A549 (cell line): ENCODE measurements at regions not wholly inside any gene's neighbourhood (a gene's known extent, or its start where the extent isn't known, plus 50 kb on each side); places are given as distances from the start of the nearest gene placed in this dataset.

Experiments used
- ATAC-seq, 2 experiments: fragments of 200-7000 bp in 1 of 2; fragments of >200 bp in 1 of 2; cut with Nextera tagmentation in 1 of 2; cut with Tn5 transposase in 1 of 2; 3 replicates each; pipeline versions ENCODE4 v1.8.0 to v1.9.1; 2018 to 2020; ENCODE audit warnings: mild to moderate bottlenecking in 1 of 2, moderate library complexity in 1 of 2
- CTCF ChIA-PET: fragments of 300-600 bp; sonication (Branson Sonifier 250); formaldehyde crosslinking; extraction: SDS; loops from one replicate; lab custom pipeline; 2021; ENCODE audit warnings: antibody characterized with exemption, inconsistent platforms; lab: Yijun Ruan, JAX
- POLR2A ChIA-PET: fragments of 350-600 bp; formaldehyde crosslinking; extraction: SDS; loops from one replicate; lab custom pipeline; 2021; ENCODE audit warnings: antibody characterized with exemption, inconsistent platforms; lab: Yijun Ruan, JAX
- DNase-seq, 2 experiments: peaks; one replicate each; pipeline versions ENCODE4 v3.0.0 to v3.0.0-alpha.2; 2011 to 2016; ENCODE audit warnings: low read depth in 1 of 2, low spot score in 1 of 2
- FAIRE-seq: peaks from 2 replicates; lab custom pipeline; 2011; peaks lifted over from hg19 to GRCh38; lab: Jason Lieb, UNC
- H3K27ac ChIP-seq, 2 experiments: fragments of >200 bp; sonication (Bioruptor Twin); formaldehyde crosslinking; 3 replicates each; pipeline ENCODE4 v1.5.1; 2016 to 2017
- H3K4me1 ChIP-seq: fragments of >200 bp; sonication (Bioruptor Twin); formaldehyde crosslinking; 3 replicates; pipeline ENCODE4 v1.6.1; 2016
- H3K4me2 ChIP-seq: fragments of >200 bp; sonication (Bioruptor Twin); formaldehyde crosslinking; 3 replicates; pipeline ENCODE4 v1.6.1; 2016
- H3K4me3 ChIP-seq: fragments of >200 bp; sonication (Bioruptor Twin); formaldehyde crosslinking; 3 replicates; pipeline ENCODE4 v1.5.1; 2016
- H3K9me3 ChIP-seq: fragments of >200 bp; sonication (Bioruptor Twin); formaldehyde crosslinking; 3 replicates; pipeline ENCODE4 v1.6.1; 2016
- BCL3 ChIP-seq: fragments of >200 bp; sonication (Bioruptor Twin); formaldehyde crosslinking; IDR thresholded peaks from 3 replicates; pipeline ENCODE4 v1.6.1; 2016
- CBX2 ChIP-seq: fragments of 200-600 bp; sonication (generic); IDR thresholded peaks from 2 replicates; pipeline ENCODE4 v1.6.1; 2016; ENCODE audit warnings: low read depth, mild to moderate bottlenecking, borderline replicate concordance
- CTCF ChIP-seq: fragments of >200 bp; sonication (Bioruptor Twin); formaldehyde crosslinking; IDR thresholded peaks from 3 replicates; pipeline ENCODE4 v1.5.1; 2016
- E2F6 ChIP-seq: IDR thresholded peaks from 2 replicates; pipeline ENCODE4 v1.6.1; 2012; ENCODE audit warnings: low read depth, borderline replicate concordance
- EHF ChIP-seq: fragments of 250-450 bp; sonication (Bioruptor Pico); IDR thresholded peaks from 2 replicates; pipeline ENCODE4 v1.5.0; 2020; ENCODE audit warnings: mild to moderate bottlenecking
- EHMT2 ChIP-seq: fragments of 200-600 bp; sonication (generic); IDR thresholded peaks from 2 replicates; pipeline ENCODE4 v1.6.1; 2016; ENCODE audit warnings: antibody characterized with exemption, low read depth, mild to moderate bottlenecking, moderate library complexity
- EP300 ChIP-seq, 2 experiments: fragments of >200 bp; sonication (Bioruptor Twin); formaldehyde crosslinking; IDR thresholded peaks; 2 replicates in 1 of 2; 3 replicates in 1 of 2; pipeline ENCODE4 v1.6.1; 2016 to 2017
- ESRRA ChIP-seq: fragments of 150-350 bp; IDR thresholded peaks from 2 replicates; pipeline ENCODE4 v1.6.1; 2014; ENCODE audit warnings: mild to moderate bottlenecking, low read length, borderline replicate concordance
- FOSB ChIP-seq: fragments of 250-450 bp; sonication (Bioruptor Pico); IDR thresholded peaks from 2 replicates; pipeline ENCODE4 v1.5.0; 2020; ENCODE audit warnings: mild to moderate bottlenecking, moderate library complexity
- FOXS1 ChIP-seq: fragments of 250-450 bp; sonication (Bioruptor Pico); IDR thresholded peaks from 2 replicates; pipeline ENCODE4 v1.5.0; 2020; ENCODE audit warnings: mild to moderate bottlenecking, moderate library complexity
- GATA3 ChIP-seq: IDR thresholded peaks from 2 replicates; pipeline ENCODE4 v1.6.1; 2012; ENCODE audit warnings: borderline replicate concordance
- HDAC2 ChIP-seq: fragments of 200-600 bp; sonication (generic); IDR thresholded peaks from 2 replicates; pipeline ENCODE4 v1.6.1; 2016
- HES2 ChIP-seq: fragments of >200 bp; sonication (Bioruptor Twin); formaldehyde crosslinking; IDR thresholded peaks from 2 replicates; pipeline ENCODE4 v1.6.1; 2016
- HEYL ChIP-seq: fragments of 250-450 bp; sonication (Bioruptor Pico); IDR thresholded peaks from 2 replicates; pipeline ENCODE4 v1.8.0; 2021; ENCODE audit warnings: mild to moderate bottlenecking, moderate library complexity
- HOXA7 ChIP-seq: fragments of 250-450 bp; sonication (Bioruptor Pico); IDR thresholded peaks from 2 replicates; pipeline ENCODE4 v1.5.0; 2020; ENCODE audit warnings: mild to moderate bottlenecking, moderate library complexity
- HOXB13 ChIP-seq: fragments of 250-450 bp; sonication (Bioruptor Pico); IDR thresholded peaks from 2 replicates; pipeline ENCODE4 v1.5.0; 2020; ENCODE audit warnings: low read depth, mild to moderate bottlenecking, moderate library complexity
- HOXB5 ChIP-seq: fragments of 250-450 bp; sonication (Bioruptor Pico); IDR thresholded peaks from 2 replicates; pipeline ENCODE4 v1.5.0; 2020; ENCODE audit warnings: mild to moderate bottlenecking, moderate library complexity
- MYC ChIP-seq: IDR thresholded peaks from 2 replicates; pipeline ENCODE4 v1.6.1; 2012; ENCODE audit warnings: mild to moderate bottlenecking, inconsistent platforms, low read length, improper control_type of control experiment, borderline replicate concordance
- NFE2L2 ChIP-seq: fragments of 150-350 bp; conservative IDR thresholded peaks from 2 replicates; pipeline ENCODE4 v1.6.1; 2014; ENCODE audit warnings: low read length
- NR3C1 ChIP-seq: fragments of >200 bp; sonication (Bioruptor Twin); formaldehyde crosslinking; IDR thresholded peaks from 3 replicates; pipeline ENCODE4 v1.6.1; 2017
- PBX3 ChIP-seq: IDR thresholded peaks from 2 replicates; pipeline ENCODE4 v1.6.1; 2012
- PHF8 ChIP-seq: fragments of 200-600 bp; sonication (generic); IDR thresholded peaks from 2 replicates; pipeline ENCODE4 v1.6.1; 2016; ENCODE audit warnings: low read depth, mild to moderate bottlenecking, antibody characterized with exemption, moderate library complexity, borderline replicate concordance
- POLR2AphosphoS2 ChIP-seq: conservative IDR thresholded peaks from 2 replicates; pipeline ENCODE4 v1.6.1; 2012; ENCODE audit warnings: low read length, improper control_type of control experiment, inconsistent platforms
- RAD21 ChIP-seq, 2 experiments: fragments of >200 bp in 1 of 2; sonication (Bioruptor Twin) in 1 of 2; formaldehyde crosslinking in 1 of 2; IDR thresholded peaks in 1 of 2; conservative IDR thresholded peaks in 1 of 2; 2 replicates in 1 of 2; 3 replicates in 1 of 2; pipeline ENCODE4 v1.6.1; 2012 to 2018; ENCODE audit warnings: inconsistent platforms in 1 of 2
- RARB ChIP-seq: fragments of 250-450 bp; sonication (Bioruptor Pico); IDR thresholded peaks from 2 replicates; pipeline ENCODE4 v1.8.0; 2021; ENCODE audit warnings: mild to moderate bottlenecking, moderate library complexity
- RCOR1 ChIP-seq: fragments of 150-350 bp; IDR thresholded peaks from 2 replicates; pipeline ENCODE4 v1.6.1; 2014; ENCODE audit warnings: antibody characterized with exemption, low read length, low read depth
- SREBF2 ChIP-seq: fragments of 450-650 bp; IDR thresholded peaks from 2 replicates; pipeline ENCODE4 v1.6.1; 2014; ENCODE audit warnings: mild to moderate bottlenecking, moderate library complexity
- TFCP2L1 ChIP-seq: fragments of 250-450 bp; sonication (Bioruptor Pico); IDR thresholded peaks from 2 replicates; pipeline ENCODE4 v1.5.0; 2021; ENCODE audit warnings: mild to moderate bottlenecking
- TP53 ChIP-seq: fragments of 250-450 bp; sonication (Bioruptor Pico); IDR thresholded peaks from 2 replicates; pipeline ENCODE4 v1.5.0; 2021; ENCODE audit warnings: mild to moderate bottlenecking, moderate library complexity
- USF2 ChIP-seq: fragments of 450-650 bp; IDR thresholded peaks from 2 replicates; pipeline ENCODE4 v1.6.1; 2014; ENCODE audit warnings: antibody characterized with exemption
- ZNF302 ChIP-seq: fragments of 250-450 bp; sonication (Bioruptor Pico); IDR thresholded peaks from 2 replicates; pipeline ENCODE4 v1.9.0; 2021; ENCODE audit warnings: inconsistent platforms, mild to moderate bottlenecking, moderate library complexity
- WGBS: methylation state at CpG from one replicate; pipeline ENCODE4 v1.1.6; 2017; ENCODE audit errors: missing lambda C conversion rate; 5-methylcytosine and 5-hydroxymethylcytosine counted together

GRCh38 chr5:98605426-98605825, 168.0 kb upstream of the RGMB start:
- no peak for DNase-seq
- no peak for FAIRE-seq
- TF ChIP-seq POLR2AphosphoS2 (no peak), NR3C1 (no peak), SREBF2 (no peak), FOSB (CRISPR knock-in tag) (no peak), RCOR1 (no peak), PHF8 (no peak), EP300 (IDR thresholded peaks at IDR 0.05) (no peak), HEYL (no peak), CTCF (no peak), HOXB13 (CRISPR knock-in tag) (no peak), RAD21 (conservative IDR thresholded peaks at IDR 0.05 in 1 of 2, IDR thresholded peaks at IDR 0.05 in 1 of 2) (no peak), ZNF302 (CRISPR knock-in tag) (no peak), MYC (no peak), PBX3 (no peak), HOXA7 (no peak), GATA3 (no peak), ESRRA (no peak), BCL3 (no peak), RARB (no peak)
- Histone ChIP-seq H3K9me3 (no peaks in the 10 kb centered on the region), H3K27ac (no peak overlapping the region), H3K4me2 (no peak overlapping the region), H3K4me1 (no peaks in the 10 kb centered on the region), H3K4me3 (no peak overlapping the region)
- WGBS: 35% methylated on average over 1 of the region's 1 CpG
- ATAC-seq: no peak
- POLR2A ChIA-PET: no interaction called here
- CTCF ChIA-PET: no interaction called here

- no peak overlapping the region for H3K27ac ChIP-seq
- DNase-seq (no peak), FAIRE-seq (no peak), ATAC-seq (no peak)
- TF ChIP-seq TFCP2L1 (CRISPR knock-in tag) (no peak), E2F6 (no peak), HDAC2 (no peak), EHF (no peak), FOXS1 (CRISPR knock-in tag) (no peak), EP300 (IDR thresholded peaks at IDR 0.05) (no peak), PBX3 (no peak), NR3C1 (no peak), CTCF (no peak), EHMT2 (no peak), CBX2 (no peak), NFE2L2 (no peak), TP53 (CRISPR knock-in tag) (no peak), USF2 (no peak), HES2 (no peak), HOXB5 (CRISPR knock-in tag) (no peak)
- no peak overlapping the region for H3K4me3 ChIP-seq
- no peaks in the 10 kb centered on the region for H3K4me1 ChIP-seq
- POLR2A ChIA-PET: no interaction called here
- WGBS: 31% methylated on average over 2 of the region's 2 CpGs
- no peaks in the 10 kb centered on the region for H3K9me3 ChIP-seq
- no peak overlapping the region for H3K4me2 ChIP-seq
- CTCF ChIA-PET: no interaction called here
Measured at GRCh38 chr5:98606961-98607360, 166.5 kb upstream of the RGMB start.
